Heart left ventricle (tissue), 13 donors: ENCODE measurements at regions not wholly inside any gene's neighbourhood (a gene's known extent, or its start where the extent isn't known, plus 50 kb on each side); places are given as distances from the start of the nearest gene placed in this dataset.

Experiments used
- CTCF ChIP-seq, 12 donors: fragments of 200-600 bp; sonication (generic) in 4 of 12; IDR thresholded peaks; one replicate each; pipeline versions ENCODE4 v1.5.0 to v1.8.0; 2018 to 2022; ENCODE audit warnings: antibody characterized with exemption in 12 of 12, mild to moderate bottlenecking in 5 of 12
- POLR2A ChIP-seq, 2 donors: fragments of 450-650 bp; IDR thresholded peaks; one replicate each; pipeline ENCODE4 v1.6.1; 2017; ENCODE audit warnings: antibody characterized with exemption in 2 of 2, mild to moderate bottlenecking in 2 of 2, moderate library complexity in 2 of 2
- donor health status: ischemic (EF 13 %, LVEDD 7.1; RV severe dilation, severe dysfunction).
- donor health status: DM: no; HTN: yes; CAD: no.
- donor health status: DM: no; HTN: no; CAD: no.
- donor health status: ischemic (EF 25% LVEDD 6.9; RV normal size, moderate dysfunction).
- donor health status: ischemic (EF 25% LVEDD 5.7; RV mildly dilated, moderate dysfunction).
- donor health status: ischemic (EF 35%, LVEDD 5.7; RV mildly dilated, moderate dysfunction).
- donor health status: nonischemic (EF 11% LVEDD 7.7; RV severe dilation, severe dysfunction).
- donor health status: DM: yes; HTN: yes; CAD: no.
- donor health status: PGD.
- donor health status: ischemic (EF 29% LVEDD 5.4; RV normal size, mild dysfunction).
- donor health status: nonischemic (EF 23%, LVEDD 6.1; RV moderate dilation, normal function).

GRCh38 chr9:78547831-78548230 lies 250.9 kb downstream of the PSAT1 start:
- TF ChIP-seq POLR2A (IDR thresholded peaks at IDR 0.05) (no peak), CTCF (IDR thresholded peaks at IDR 0.05) (no peak)
